Neural cell (in vitro differentiated cells): ENCODE measurements at regions not wholly inside any gene's neighbourhood (a gene's known extent, or its start where the extent isn't known, plus 50 kb on each side); places are given as distances from the start of the nearest gene placed in this dataset.

Experiments
- H2AFZ ChIP-seq: fragments of 200-600, 300-800 bp; sonication (generic), shearing (Covaris generic); 2 replicates; pipeline ENCODE4 v1.6.0; 2014; ENCODE audit warnings: low read depth, mild to moderate bottlenecking, antibody characterized with exemption, low read length, moderate library complexity
- H3F3A ChIP-seq: fragments of 200-600 bp; shearing (Covaris generic); 2 replicates; pipeline ENCODE4 v1.6.1; 2016; ENCODE audit warnings: mild to moderate bottlenecking, moderate library complexity, mixed read lengths, antibody characterized with exemption, low read length; ENCODE audit not compliant: insufficient read depth, poor library complexity, severe bottlenecking
- H3K27ac ChIP-seq: fragments of 200-600, 300-800 bp; sonication (generic), shearing (Covaris generic); 2 replicates; pipeline ENCODE4 v1.5.1; 2014; ENCODE audit warnings: mild to moderate bottlenecking, low read length, moderate library complexity
- H3K27me3 ChIP-seq: fragments of 300-800, 200-600 bp; sonication (generic), shearing (Covaris generic); 2 replicates; pipeline ENCODE4 v1.6.0; 2014; ENCODE audit warnings: mild to moderate bottlenecking, low read depth, low read length, moderate library complexity; ENCODE audit not compliant: insufficient read depth
- H3K36me3 ChIP-seq: fragments of 300-800, 200-600 bp; sonication (generic), shearing (Covaris generic); 2 replicates; pipeline ENCODE4 v1.5.1; 2014; ENCODE audit warnings: mild to moderate bottlenecking, antibody characterized with exemption, low read length, moderate library complexity; ENCODE audit not compliant: insufficient read depth
- H3K4me2 ChIP-seq: fragments of 300-800, 200-600 bp; sonication (generic), shearing (Covaris generic); 2 replicates; pipeline ENCODE4 v1.6.0; 2014; ENCODE audit warnings: mild to moderate bottlenecking, low read length
- H3K4me3 ChIP-seq: fragments of 300-800, 200-600 bp; sonication (generic), shearing (Covaris generic); 2 replicates; pipeline ENCODE4 v1.5.1; 2014; ENCODE audit warnings: mild to moderate bottlenecking, low read length, moderate library complexity
- H3K79me2 ChIP-seq: fragments of 200-600 bp; shearing (Covaris generic); replicated peaks from 2 replicates; pipeline ENCODE4 v1.6.0; 2014; ENCODE audit warnings: mild to moderate bottlenecking, low read length, moderate library complexity; ENCODE audit not compliant: insufficient read depth
- H3K9ac ChIP-seq: fragments of 300-800, 200-600 bp; sonication (generic), shearing (Covaris generic); 2 replicates; pipeline ENCODE4 v1.6.1; 2016; ENCODE audit warnings: mild to moderate bottlenecking, low read length, mixed read lengths
- H3K9me2 ChIP-seq: fragments of 200-600 bp; shearing (Covaris generic); 2 replicates; pipeline ENCODE4 v1.6.1; 2016; ENCODE audit warnings: mild to moderate bottlenecking, low read length, mixed read lengths; ENCODE audit not compliant: insufficient read depth
- H3K9me3 ChIP-seq: fragments of 200-600, 300-800 bp; sonication (generic), shearing (Covaris generic); 2 replicates; pipeline ENCODE4 v1.6.1; 2016; ENCODE audit warnings: mild to moderate bottlenecking, mixed run types, low read length, moderate library complexity, mixed read lengths
- H4K20me1 ChIP-seq: fragments of 200-600 bp; shearing (Covaris generic); 2 replicates; pipeline ENCODE4 v1.6.1; 2016; ENCODE audit warnings: mild to moderate bottlenecking, mixed run types; ENCODE audit not compliant: insufficient read depth
- EP300 ChIP-seq: fragments of 450-650 bp; conservative IDR thresholded peaks from 2 replicates; pipeline ENCODE4 v1.6.1; 2014; ENCODE audit warnings: antibody characterized with exemption, mild to moderate bottlenecking, moderate library complexity; ENCODE audit not compliant: poor library complexity, severe bottlenecking
- EZH2 ChIP-seq: fragments of 200-600, 300-800 bp; shearing (Covaris generic), sonication (generic); IDR thresholded peaks from 2 replicates; pipeline ENCODE4 v1.6.1; 2014; ENCODE audit warnings: antibody characterized with exemption, low read length, borderline replicate concordance, mild to moderate bottlenecking; ENCODE audit not compliant: insufficient read depth, poor library complexity, severe bottlenecking
- MXI1 ChIP-seq: fragments of 450-650 bp; conservative IDR thresholded peaks from 2 replicates; pipeline ENCODE4 v1.6.1; 2014; ENCODE audit warnings: antibody characterized with exemption, mild to moderate bottlenecking; ENCODE audit not compliant: poor library complexity, severe bottlenecking
- POLR2AphosphoS5 ChIP-seq: IDR thresholded peaks from 2 replicates; pipeline ENCODE4 v1.6.1; 2012
- RAD21 ChIP-seq: fragments of 450-650 bp; conservative IDR thresholded peaks from 2 replicates; pipeline ENCODE4 v1.6.1; 2014; ENCODE audit warnings: antibody characterized with exemption, mild to moderate bottlenecking, moderate library complexity
- REST ChIP-seq: IDR thresholded peaks from 2 replicates; pipeline ENCODE4 v1.6.1; 2012; ENCODE audit warnings: borderline replicate concordance
- SMC3 ChIP-seq: fragments of 450-650 bp; conservative IDR thresholded peaks from 2 replicates; pipeline ENCODE4 v1.6.1; 2014; ENCODE audit warnings: antibody characterized with exemption, mild to moderate bottlenecking, moderate library complexity; ENCODE audit not compliant: poor library complexity
- TAF1 ChIP-seq: IDR thresholded peaks from 2 replicates; pipeline ENCODE4 v1.6.1; 2012; ENCODE audit warnings: low read depth
- TF ChIP-seq, protein P1 (sequence below): fragments of 450-650 bp; IDR thresholded peaks from 2 replicates; pipeline ENCODE4 v1.5.1; 2014; ENCODE audit warnings: antibody characterized with exemption, mild to moderate bottlenecking, moderate library complexity; ENCODE audit not compliant: poor library complexity, severe bottlenecking

DNA sequence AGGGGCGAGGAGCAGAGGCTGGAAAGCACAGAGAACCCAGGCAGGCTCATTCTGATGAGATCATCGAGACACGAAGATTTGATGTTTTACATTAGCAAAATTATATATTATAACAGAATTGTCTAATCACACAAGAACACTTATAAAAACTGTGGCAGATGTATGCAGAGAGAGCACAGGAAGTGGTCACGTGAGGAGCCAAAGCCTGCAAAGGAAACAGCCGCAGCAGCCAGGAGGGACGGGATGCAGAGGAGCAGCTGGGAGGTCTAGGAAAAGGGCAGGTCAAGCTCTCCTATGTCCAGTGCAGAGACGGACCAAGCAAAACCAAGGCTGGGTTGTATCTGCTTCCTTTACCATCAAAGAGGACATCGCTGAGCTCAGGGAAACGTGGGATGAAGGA is 355.1 kb upstream of the MYT1L start:
- Histone ChIP-seq H3K9me2 (no peaks in the 10 kb centered on the region), H4K20me1 (no peaks in the 10 kb centered on the region), H3K27ac (no peak overlapping the region), H3F3A (no peaks in the 10 kb centered on the region), H3K9me3 (no peaks in the 10 kb centered on the region), H2AFZ (no peak overlapping the region), H3K9ac (no peak overlapping the region), H3K79me2 (no peaks in the 10 kb centered on the region), H3K4me3 (no peak overlapping the region), H3K4me2 (no peak overlapping the region), H3K27me3 (no peaks in the 10 kb centered on the region), H3K36me3 (no peaks in the 10 kb centered on the region)
- TF ChIP-seq EP300: no peak
- TF ChIP-seq REST: no peak
- TF ChIP-seq EZH2: no peak
- no peak for TF ChIP-seq TAF1
- no peak for TF ChIP-seq RAD21
- TF ChIP-seq POLR2AphosphoS5: no peak
- no peak for TF ChIP-seq SMC3
- TF ChIP-seq, protein P1, sequence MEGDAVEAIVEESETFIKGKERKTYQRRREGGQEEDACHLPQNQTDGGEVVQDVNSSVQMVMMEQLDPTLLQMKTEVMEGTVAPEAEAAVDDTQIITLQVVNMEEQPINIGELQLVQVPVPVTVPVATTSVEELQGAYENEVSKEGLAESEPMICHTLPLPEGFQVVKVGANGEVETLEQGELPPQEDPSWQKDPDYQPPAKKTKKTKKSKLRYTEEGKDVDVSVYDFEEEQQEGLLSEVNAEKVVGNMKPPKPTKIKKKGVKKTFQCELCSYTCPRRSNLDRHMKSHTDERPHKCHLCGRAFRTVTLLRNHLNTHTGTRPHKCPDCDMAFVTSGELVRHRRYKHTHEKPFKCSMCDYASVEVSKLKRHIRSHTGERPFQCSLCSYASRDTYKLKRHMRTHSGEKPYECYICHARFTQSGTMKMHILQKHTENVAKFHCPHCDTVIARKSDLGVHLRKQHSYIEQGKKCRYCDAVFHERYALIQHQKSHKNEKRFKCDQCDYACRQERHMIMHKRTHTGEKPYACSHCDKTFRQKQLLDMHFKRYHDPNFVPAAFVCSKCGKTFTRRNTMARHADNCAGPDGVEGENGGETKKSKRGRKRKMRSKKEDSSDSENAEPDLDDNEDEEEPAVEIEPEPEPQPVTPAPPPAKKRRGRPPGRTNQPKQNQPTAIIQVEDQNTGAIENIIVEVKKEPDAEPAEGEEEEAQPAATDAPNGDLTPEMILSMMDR: no peak
- no peak for TF ChIP-seq MXI1

- no peaks in the 10 kb centered on the region for H3K27me3 ChIP-seq
- H3K4me3 ChIP-seq: no peak overlapping the region
- H3K9me3 ChIP-seq: no peaks in the 10 kb centered on the region
- H3K36me3 ChIP-seq: no peaks in the 10 kb centered on the region
- TF ChIP-seq EP300: no peak
- no peak overlapping the region for H2AFZ ChIP-seq
- no peaks in the 10 kb centered on the region for H3F3A ChIP-seq
- H3K79me2 ChIP-seq: no peaks in the 10 kb centered on the region
- H3K27ac ChIP-seq: peak overlapping the region; percentile 52
- no peaks in the 10 kb centered on the region for H4K20me1 ChIP-seq
- no peak overlapping the region for H3K4me2 ChIP-seq
- H3K9ac ChIP-seq: no peak overlapping the region
- H3K9me2 ChIP-seq: no peaks in the 10 kb centered on the region
Measured at GRCh38 chr2:2683606-2684224, 352.6 kb upstream of the MYT1L start.
